ENCODE measurements at regions not wholly inside any gene's neighbourhood (a gene's known extent, or its start where the extent isn't known, plus 50 kb on each side); places are given as distances from the start of the nearest gene placed in this dataset.
A peak's percentile ranks its signal among the peaks of the same experiment; 100 is the strongest.

- H3K27ac ChIP-seq (ENCODE audit: low read depth, low read length): no peak overlapping the region
- no peak overlapping the region for H3K9ac ChIP-seq (ENCODE audit: extremely low read depth, low read length, poor library complexity, severe bottlenecking)
- no peak overlapping the region for H3K27ac Mint-ChIP-seq
- no peak overlapping the region for H3K4me3 Mint-ChIP-seq
- H3K9me3 ChIP-seq (ENCODE audit: control insufficient read depth, low read length): no peaks in the 10 kb centered on the region
- H3K4me1 Mint-ChIP-seq: no peaks in the 10 kb centered on the region
- no peaks in the 10 kb centered on the region for H3K27me3 Mint-ChIP-seq (ENCODE audit: insufficient read depth)
- DNase-seq: no peak
- H3K27me3 ChIP-seq (ENCODE audit: control insufficient read depth, insufficient read depth, low read length, poor library complexity, severe bottlenecking): no peaks in the 10 kb centered on the region
- 78% methylated on average over 3 of the region's 4 CpGs; no CpG with 5 or more reads in 1 of the 2 experiments for WGBS, 2 experiments (ENCODE audit: insufficient coverage in 1 of 2, insufficient read length in 1 of 2)
- no peaks in the 10 kb centered on the region for H3K9me3 Mint-ChIP-seq
- H3K36me3 ChIP-seq (ENCODE audit: control insufficient read depth, insufficient read depth, low read length): no peaks in the 10 kb centered on the region
- no peak for TF ChIP-seq CTCF (conservative IDR thresholded peaks at IDR 0.05)
- no peaks in the 10 kb centered on the region for H3K4me1 ChIP-seq (ENCODE audit: control insufficient read depth, insufficient read depth, low read length)
- H3K36me3 Mint-ChIP-seq (ENCODE audit: low read depth): no peaks in the 10 kb centered on the region
- H3K4me3 ChIP-seq (ENCODE audit: low read length): no peak overlapping the region
Observed at GRCh38 chr13:107516517-107516916, 698.8 kb downstream of the LIG4 start.

- no peaks in the 10 kb centered on the region for H3K4me1 ChIP-seq (ENCODE audit: control insufficient read depth, insufficient read depth, low read length)
- no peaks in the 10 kb centered on the region for H3K36me3 ChIP-seq (ENCODE audit: control insufficient read depth, insufficient read depth, low read length)
- no peak overlapping the region for H3K27ac ChIP-seq (ENCODE audit: low read depth, low read length)
- Mint-ChIP-seq H3K4me1 (no peaks in the 10 kb centered on the region), H3K4me3 (no peak overlapping the region), H3K27me3 (ENCODE audit: insufficient read depth) (no peaks in the 10 kb centered on the region), H3K36me3 (ENCODE audit: low read depth) (no peaks in the 10 kb centered on the region), H3K9me3 (no peaks in the 10 kb centered on the region), H3K27ac (no peak overlapping the region)
- TF ChIP-seq CTCF (conservative IDR thresholded peaks at IDR 0.05): no peak
- no peaks in the 10 kb centered on the region for H3K9me3 ChIP-seq (ENCODE audit: control insufficient read depth, low read length)
- no peak overlapping the region for H3K9ac ChIP-seq (ENCODE audit: extremely low read depth, low read length, poor library complexity, severe bottlenecking)
- WGBS, 2 experiments (ENCODE audit: insufficient coverage in 1 of 2, insufficient read length in 1 of 2): 90 to 95% methylated on average over 3 to 6 of the region's 6 CpGs
- no peak overlapping the region for H3K4me3 ChIP-seq (ENCODE audit: low read length)
- peak; percentile 50 for DNase-seq
- H3K27me3 ChIP-seq (ENCODE audit: control insufficient read depth, insufficient read depth, low read length, poor library complexity, severe bottlenecking): no peaks in the 10 kb centered on the region
Observed at GRCh38 chr13:107512551-107512950, 702.8 kb downstream of the LIG4 start.

- no peak overlapping the region for H3K27ac ChIP-seq (ENCODE audit: low read depth, low read length)
- Mint-ChIP-seq H3K9me3 (no peaks in the 10 kb centered on the region), H3K4me3 (no peak overlapping the region), H3K36me3 (ENCODE audit: low read depth) (no peaks in the 10 kb centered on the region), H3K4me1 (no peaks in the 10 kb centered on the region), H3K27me3 (ENCODE audit: insufficient read depth) (no peaks in the 10 kb centered on the region), H3K27ac (no peak overlapping the region)
- no peaks in the 10 kb centered on the region for H3K9me3 ChIP-seq (ENCODE audit: control insufficient read depth, low read length)
- H3K4me1 ChIP-seq (ENCODE audit: control insufficient read depth, insufficient read depth, low read length): no peaks in the 10 kb centered on the region
- DNase-seq: no peak
- 40 to 79% methylated on average over 1 to 4 of the region's 5 CpGs for WGBS, 2 experiments (ENCODE audit: insufficient coverage in 1 of 2, insufficient read length in 1 of 2)
- no peak overlapping the region for H3K4me3 ChIP-seq (ENCODE audit: low read length)
- no peaks in the 10 kb centered on the region for H3K27me3 ChIP-seq (ENCODE audit: control insufficient read depth, insufficient read depth, low read length, poor library complexity, severe bottlenecking)
- H3K9ac ChIP-seq (ENCODE audit: extremely low read depth, low read length, poor library complexity, severe bottlenecking): no peak overlapping the region
- no peaks in the 10 kb centered on the region for H3K36me3 ChIP-seq (ENCODE audit: control insufficient read depth, insufficient read depth, low read length)
- TF ChIP-seq CTCF (conservative IDR thresholded peaks at IDR 0.05): no peak
Observed at GRCh38 chr13:107497661-107498060, 717.7 kb downstream of the LIG4 start.
